GM12872 (cell line): ENCODE measurements at regions not wholly inside any gene's neighbourhood (a gene's known extent, or its start where the extent isn't known, plus 50 kb on each side); places are given as distances from the start of the nearest gene placed in this dataset.

Source experiments
- TF ChIP-seq, protein P1 (sequence below): IDR thresholded peaks from 3 replicates; pipeline ENCODE4 v1.5.1; 2011; ENCODE audit warnings: low read depth, mild to moderate bottlenecking, low read length, moderate library complexity; ENCODE audit not compliant: insufficient read depth

DNA sequence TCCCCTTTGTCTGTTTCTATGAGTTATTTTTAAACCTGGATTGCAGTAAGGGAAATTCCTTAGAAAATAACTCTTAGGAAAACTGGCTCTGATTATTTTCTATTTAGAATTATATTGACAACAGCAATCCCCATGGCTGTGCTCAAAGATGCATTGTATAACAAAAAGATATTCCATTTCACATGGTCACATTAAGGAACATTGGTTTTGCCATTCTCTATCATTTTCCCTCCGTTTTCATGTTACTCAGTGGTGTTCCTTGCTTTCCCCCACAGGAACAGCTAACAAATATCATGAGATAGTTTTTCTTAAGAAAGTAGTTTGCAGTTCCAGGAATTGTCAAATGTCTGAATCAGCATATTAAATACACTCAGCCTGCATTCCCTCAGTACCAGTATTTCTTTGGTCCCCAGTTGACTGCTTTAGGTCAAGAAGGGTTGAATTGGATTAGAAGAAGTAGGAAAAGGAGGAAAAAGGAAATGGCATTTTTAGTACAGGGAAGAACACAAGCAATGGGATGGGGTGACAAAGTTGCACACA is 436.7 kb downstream of the TNS3 start:
- TF ChIP-seq, protein P1, sequence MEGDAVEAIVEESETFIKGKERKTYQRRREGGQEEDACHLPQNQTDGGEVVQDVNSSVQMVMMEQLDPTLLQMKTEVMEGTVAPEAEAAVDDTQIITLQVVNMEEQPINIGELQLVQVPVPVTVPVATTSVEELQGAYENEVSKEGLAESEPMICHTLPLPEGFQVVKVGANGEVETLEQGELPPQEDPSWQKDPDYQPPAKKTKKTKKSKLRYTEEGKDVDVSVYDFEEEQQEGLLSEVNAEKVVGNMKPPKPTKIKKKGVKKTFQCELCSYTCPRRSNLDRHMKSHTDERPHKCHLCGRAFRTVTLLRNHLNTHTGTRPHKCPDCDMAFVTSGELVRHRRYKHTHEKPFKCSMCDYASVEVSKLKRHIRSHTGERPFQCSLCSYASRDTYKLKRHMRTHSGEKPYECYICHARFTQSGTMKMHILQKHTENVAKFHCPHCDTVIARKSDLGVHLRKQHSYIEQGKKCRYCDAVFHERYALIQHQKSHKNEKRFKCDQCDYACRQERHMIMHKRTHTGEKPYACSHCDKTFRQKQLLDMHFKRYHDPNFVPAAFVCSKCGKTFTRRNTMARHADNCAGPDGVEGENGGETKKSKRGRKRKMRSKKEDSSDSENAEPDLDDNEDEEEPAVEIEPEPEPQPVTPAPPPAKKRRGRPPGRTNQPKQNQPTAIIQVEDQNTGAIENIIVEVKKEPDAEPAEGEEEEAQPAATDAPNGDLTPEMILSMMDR = no peak

DNA sequence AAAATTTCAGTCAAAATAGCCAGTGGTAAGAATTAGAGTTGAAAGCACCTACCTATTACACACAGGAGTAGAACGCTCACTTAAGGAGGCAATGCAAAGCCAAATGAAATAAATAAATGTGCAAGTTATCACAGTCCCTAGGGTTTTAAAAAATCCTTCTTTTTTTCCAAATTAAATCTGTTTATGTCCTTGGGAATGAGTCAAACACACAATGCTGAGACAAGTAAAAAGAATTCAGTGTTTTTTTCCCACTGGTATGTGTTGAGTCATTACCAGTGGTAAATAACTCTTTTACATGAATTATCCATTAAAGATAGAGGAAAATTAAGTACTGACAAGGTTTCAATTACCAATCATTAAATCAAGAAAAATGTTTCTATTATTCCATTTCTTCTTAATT is 438.6 kb downstream of the TNS3 start:
- TF ChIP-seq, protein P1 = no peak

DNA sequence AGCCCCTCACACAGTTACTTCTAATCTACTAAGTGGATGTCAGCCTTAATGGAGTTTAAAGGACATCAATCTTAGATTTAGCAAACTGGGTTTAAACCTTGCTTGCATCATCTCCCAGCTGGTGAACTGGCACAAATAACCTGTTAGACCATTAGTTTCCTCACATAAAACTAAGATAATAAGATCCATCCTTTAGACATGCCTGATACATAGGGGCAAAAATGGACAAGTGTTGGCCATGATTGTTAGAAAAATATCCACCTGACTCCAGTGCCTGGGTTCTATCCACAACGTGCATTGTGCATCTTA is 439.1 kb downstream of the TNS3 start:
- TF ChIP-seq, protein P1 = no peak

GRCh38 chr7:47142169-47142866 is 439.6 kb downstream of the TNS3 start:
- TF ChIP-seq, protein P1 = no peak

GRCh38 chr7:47132471-47132870 is 449.4 kb downstream of the TNS3 start:
- TF ChIP-seq, protein P1 = no peak

GRCh38 chr7:47128700-47129099 is 453.2 kb downstream of the TNS3 start:
- TF ChIP-seq, protein P1 = no peak

DNA sequence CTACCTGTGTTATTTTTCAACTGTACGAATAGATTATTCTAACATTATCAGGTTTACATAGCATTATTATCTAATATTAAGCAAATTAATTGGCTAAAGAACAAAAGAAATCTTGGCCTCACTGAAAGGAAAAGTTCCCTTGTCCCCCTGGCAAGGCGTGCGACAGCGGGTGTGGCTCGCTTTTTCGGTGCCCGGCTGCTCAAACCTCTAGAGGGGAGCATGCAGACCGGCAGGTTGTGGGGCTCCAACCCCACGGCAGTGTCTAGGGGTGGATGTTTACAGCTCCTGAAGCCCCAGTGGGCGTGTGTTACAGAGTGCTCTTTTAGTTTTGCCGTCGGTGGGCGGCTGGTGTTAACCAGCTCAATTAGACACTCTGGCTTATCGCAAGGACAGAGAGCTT is 456.4 kb downstream of the TNS3 start:
- TF ChIP-seq, protein P1 = no peak
